ENCODE measurements at regions not wholly inside any gene's neighbourhood (a gene's known extent, or its start where the extent isn't known, plus 50 kb on each side); places are given as distances from the start of the nearest gene placed in this dataset.
"Not testable (repeated sequence)": the region's sequence is repeated elsewhere in the genome, so short reads cannot be mapped to it uniquely, and the experiment has no call there.

DNA sequence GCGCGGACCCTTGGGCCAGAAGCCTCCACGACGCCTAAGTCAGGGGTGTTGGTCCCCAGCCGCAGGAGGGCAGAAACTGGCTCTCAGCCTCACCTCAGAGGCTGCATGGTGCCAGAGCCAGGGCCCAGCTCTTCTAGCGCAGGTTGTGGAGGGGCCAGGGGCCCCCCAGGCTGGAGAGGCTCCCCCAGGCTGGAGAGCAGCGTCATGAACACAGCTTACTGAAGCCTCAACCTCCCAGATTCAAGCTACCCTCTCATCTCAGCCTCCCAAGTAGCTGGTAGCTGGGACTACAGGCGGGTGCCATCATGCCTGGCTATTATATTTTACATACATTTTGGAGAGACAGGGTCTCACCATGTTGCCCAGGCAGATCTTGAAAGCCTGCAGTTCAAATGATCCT is 87.0 kb downstream of the POTEG start:
- TF ChIP-seq, protein P1, sequence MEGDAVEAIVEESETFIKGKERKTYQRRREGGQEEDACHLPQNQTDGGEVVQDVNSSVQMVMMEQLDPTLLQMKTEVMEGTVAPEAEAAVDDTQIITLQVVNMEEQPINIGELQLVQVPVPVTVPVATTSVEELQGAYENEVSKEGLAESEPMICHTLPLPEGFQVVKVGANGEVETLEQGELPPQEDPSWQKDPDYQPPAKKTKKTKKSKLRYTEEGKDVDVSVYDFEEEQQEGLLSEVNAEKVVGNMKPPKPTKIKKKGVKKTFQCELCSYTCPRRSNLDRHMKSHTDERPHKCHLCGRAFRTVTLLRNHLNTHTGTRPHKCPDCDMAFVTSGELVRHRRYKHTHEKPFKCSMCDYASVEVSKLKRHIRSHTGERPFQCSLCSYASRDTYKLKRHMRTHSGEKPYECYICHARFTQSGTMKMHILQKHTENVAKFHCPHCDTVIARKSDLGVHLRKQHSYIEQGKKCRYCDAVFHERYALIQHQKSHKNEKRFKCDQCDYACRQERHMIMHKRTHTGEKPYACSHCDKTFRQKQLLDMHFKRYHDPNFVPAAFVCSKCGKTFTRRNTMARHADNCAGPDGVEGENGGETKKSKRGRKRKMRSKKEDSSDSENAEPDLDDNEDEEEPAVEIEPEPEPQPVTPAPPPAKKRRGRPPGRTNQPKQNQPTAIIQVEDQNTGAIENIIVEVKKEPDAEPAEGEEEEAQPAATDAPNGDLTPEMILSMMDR (IDR thresholded peaks at IDR 0.05): not testable (repeated sequence)
- TF ChIP-seq ZFX (IDR thresholded peaks at IDR 0.05; ENCODE audit: borderline replicate concordance): not testable (repeated sequence)

All from 22Rv1 (cell line).